Activated CD4-positive, alpha-beta T cell treated with anti-CD3 and anti-CD28 coated beads, Interleukin-2, amount 50 U/mL, for 24 hours (primary cell): ENCODE measurements at regions not wholly inside any gene's neighbourhood (a gene's known extent, or its start where the extent isn't known, plus 50 kb on each side); places are given as distances from the start of the nearest gene placed in this dataset.
A peak's percentile ranks its signal among the peaks of the same experiment; 100 is the strongest.

ENCODE experiments used
- DNase-seq, 2 donors: peaks; one replicate each; pipeline ENCODE4 v3.0.0-alpha.2; 2020; ENCODE audit warnings: low read depth in 1 of 2, low spot score in 1 of 2

DNA sequence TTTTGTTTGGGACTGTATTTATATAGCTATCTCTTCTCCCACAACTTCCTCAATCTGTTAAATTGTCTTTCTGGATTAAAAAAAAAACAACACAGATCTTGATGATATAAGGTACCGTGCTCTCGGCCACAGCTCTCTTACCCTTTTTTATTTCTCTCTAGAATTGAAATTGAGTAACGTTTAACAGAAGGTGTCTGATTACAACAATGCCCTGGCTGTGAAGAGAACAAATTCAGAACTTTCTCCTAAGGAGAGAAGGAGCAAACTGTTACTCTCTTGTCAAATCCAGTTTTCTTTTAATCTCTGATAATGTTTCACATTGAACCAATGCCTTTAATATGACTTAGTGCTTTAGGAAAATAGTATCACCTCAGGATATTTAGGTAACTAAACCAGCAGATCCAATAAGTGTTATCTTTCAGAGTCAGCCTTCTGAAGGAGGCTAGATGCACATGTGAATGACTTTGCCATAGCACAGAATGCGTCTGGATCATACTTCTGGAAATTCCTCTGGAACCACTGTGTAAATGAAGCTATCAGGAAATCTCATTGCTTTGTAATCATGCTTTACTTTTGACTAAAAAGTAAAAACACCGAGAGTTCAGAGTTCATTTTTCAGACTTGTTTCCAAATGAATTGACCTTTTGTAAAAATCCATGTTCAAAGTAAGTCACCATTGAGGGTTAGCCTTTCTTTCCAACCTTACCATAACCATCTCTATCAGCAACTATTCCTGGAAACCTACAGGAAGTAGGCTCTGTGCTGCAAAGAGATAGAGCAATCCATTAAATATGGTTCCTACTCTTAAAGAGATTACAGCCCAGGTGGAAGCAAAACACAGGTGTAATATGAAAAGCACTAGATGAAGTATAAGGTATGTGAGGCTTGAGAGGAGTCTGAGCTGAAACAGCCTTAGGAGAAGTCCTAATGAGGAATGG is 147.0 kb upstream of the OSR1 start:
- no peak for DNase-seq

DNA sequence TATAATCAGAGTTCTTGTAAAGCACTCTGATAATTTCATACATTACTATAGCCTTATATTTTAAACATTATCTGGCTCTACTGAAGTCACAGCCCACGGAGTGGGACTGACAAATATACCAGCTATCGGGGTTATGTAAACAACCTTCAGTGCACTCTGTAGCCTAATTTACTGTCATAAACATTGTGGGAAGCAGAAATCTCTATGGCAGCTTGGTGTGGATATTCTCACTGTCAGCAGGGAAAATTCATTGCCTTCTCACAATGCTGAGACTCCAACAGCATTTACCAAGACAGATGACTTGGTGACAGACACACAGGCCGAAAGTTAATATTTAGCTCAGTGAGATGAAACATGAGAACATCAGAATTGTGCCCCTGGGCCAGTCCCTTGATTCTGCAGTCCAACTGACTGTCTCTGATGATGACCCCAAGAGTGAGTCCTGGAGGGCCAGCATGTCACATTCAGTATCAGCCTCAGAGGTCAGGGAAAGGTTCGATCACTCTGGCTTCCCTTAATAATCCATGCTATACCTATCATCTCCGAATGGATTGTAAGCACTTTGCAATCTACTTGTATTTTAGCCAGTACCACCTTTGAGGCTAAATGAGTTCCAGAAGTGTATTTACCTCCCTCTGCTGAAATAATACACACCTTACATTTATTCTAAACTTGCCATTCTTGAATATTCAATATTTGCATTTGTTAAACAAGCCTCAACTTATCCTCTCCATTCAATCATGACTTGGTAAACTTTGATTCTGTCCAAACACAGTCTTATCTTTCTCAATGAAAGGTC is 146.2 kb upstream of the OSR1 start:
- no peak for DNase-seq

DNA sequence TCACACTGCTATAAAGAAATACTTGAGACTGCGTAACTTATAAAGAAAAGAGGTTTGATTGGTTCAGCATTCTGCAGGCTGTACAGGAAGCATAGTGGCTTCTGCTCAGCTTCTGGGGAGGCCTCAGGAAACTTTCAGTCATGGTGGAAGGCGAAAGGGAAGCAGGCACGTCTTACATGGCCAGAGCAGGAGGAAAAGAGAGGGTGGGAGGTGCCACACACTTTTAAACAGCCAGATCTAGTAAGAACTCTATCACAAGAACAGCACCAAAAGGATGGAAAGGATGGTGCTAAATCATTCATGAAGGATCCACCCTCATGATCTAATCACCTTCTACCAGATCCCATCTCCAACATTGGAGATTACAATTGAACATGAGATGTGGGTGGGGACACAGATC is 145.5 kb upstream of the OSR1 start:
- DNase-seq, result no peak

DNA sequence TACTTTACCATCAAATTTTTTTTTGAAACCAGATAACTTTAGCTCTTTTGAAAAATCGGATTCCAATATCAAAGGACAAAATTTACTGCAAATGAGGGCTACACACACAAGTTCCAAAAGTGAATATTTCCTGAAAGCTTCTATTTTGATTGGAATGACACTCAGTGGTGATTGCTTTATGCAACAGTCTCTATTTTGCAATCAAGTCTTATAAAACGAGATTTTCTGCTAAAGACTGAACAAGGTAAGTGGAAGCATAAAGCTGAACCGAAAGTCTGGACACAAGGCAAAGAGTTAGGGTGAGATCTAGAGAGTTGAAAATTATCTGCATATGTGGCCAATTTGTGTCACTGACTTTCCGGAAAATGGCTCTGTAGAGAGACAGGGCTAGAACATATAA is 145.0 kb upstream of the OSR1 start:
- no peak for DNase-seq

DNA sequence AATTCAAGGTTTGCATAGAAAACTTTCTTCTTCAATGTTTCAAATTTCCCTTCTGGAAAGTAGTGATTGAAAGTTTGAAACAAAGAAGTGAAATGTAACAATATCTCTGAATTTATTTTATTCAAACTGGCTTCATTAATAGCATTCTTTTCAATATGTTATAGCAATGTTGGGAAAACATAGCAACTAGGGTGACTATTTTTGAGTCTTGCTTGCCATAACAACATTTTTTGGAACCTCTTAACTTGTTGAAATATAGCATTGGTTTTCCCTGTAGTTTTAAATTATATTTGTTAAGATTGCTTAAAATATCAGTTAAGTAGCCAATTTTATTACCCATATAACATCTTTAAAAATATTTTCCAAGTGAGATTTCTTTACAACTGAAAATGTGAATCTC is 141.7 kb upstream of the OSR1 start:
- DNase-seq, result no peak

DNA sequence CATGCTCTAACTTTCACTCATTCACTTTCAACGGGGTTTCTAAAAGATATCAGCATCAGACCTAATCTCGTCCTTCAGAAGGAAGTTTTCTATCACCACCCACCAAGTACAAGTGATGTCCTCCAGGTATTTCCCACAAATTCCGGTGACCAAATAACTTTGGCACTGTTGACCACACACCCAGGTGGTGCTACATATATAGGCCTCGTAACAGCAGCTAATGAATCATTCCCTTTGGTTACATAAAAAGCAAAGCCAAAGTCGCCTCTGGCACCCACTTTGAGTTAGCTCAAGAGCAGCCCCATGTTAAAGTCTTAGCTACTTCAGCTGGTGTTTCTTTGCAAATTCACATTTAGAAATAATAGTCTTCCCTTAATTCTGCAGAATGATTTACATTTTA is 138.2 kb upstream of the OSR1 start:
- no peak for DNase-seq

DNA sequence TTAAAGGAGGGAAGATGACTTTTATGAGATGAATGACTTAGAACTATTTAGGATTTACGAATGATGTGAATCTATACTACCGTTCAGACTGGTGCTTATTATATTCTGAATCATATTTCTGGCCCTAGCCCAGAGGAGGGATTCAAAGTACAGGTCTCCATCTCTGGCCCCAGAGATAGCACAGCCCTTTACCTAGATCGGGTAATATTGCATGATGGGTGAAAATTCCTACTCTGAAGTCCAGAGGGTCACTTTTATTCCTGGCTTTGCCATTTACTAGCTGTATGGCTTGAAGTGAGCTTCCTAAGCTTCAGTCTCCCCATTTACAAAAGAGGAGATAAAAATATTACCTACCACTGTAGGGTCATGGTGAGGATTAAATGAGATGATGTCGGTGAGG is 135.8 kb upstream of the OSR1 start:
- no peak for DNase-seq

DNA sequence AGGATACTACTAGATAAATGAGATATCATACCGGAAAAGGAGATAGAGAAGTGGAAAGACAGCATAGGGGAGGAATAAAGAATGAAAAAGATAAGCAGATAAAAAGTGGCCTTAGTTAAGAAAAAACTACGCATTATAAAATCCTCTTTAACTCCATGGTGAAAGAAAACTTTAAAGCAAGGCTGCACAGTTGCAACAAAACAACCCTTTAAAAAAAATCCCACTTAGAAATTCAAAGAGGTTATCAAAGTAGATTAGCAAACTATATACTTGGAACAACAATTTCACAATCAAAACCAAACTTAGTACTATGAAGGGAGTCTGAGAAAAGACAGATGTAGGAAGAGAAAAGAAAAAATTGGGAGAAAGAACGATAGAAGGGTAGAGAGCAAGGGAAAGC is 133.4 kb upstream of the OSR1 start:
- no peak for DNase-seq

DNA sequence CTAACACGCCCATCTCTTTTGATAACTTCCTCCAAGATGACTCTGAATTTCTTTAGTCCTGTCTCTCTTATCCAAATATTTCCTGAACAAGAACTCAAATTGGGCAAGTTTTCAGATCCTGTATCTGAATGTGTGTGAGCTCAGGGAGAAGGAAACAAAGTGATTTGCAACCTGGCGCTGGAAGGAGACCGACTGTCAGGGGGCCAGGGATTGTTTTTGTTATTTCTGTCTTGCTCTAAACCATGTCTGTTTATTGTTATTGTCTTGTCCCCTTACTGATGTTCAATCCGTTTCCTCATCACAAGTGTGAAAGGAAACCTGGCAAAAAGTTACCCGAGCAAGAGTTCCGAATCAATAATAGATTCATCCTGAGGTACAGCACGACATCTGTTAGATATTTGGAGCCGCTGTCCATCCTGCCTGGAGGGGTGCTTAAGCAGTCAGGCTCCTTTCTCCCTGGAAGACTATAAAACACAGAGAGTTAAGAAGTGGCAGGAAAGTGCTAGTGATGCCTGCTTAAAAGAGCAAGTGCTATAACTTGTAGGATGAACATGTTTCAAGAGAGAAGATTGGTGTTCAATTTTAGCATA is 132.5 kb upstream of the OSR1 start:
- DNase-seq, result no peak

DNA sequence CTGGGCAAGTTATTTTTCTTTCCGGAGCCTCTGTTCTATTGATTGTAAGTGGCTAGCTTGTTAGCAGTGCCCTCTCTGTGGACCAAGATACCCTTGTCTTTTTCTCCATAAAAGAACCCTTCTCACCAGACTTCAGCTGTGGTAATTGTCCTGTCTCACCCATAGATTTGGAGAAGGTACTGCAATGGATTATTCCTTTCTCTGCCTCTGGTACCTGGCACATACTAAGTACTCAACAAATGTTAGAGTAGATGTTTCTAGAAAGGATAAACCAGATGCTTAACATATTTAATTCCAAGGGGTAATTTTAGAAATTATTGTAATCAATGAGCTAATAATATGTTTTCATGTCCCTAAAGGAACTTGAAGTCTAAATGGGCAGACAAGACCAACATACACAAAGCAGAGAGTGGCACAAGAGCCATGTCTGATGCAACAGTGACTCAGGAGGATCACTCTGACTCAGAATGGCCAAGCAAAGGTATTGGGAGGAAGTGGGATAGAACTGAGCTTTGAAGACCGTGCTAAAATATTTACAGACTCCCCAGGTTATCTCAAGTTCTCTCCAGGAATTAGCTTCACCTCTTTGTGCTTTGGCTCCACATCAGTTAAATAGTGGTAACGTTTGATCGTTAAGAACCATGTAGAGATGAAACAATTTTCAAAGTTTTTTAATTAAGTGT is 129.7 kb upstream of the OSR1 start:
- DNase-seq, result no peak

DNA sequence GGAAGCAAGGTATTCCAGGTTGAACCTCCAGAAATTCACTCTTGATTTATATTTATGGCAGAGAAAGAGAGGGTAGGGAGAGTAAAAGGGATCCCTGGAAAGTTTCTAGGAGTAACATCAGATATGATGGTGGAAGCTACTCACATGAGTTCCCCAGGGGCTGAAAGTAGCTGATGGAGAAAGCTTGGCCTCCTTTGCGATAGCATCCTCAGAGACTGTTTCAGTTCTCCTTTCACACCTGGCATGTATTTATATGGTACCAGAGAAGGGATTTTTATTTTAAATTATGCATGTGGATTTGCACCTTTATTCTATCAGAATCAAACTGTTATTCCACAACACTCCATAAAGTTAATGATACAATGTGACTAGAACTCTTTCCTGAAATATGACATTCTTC is 126.3 kb upstream of the OSR1 start:
- no peak for DNase-seq

DNA sequence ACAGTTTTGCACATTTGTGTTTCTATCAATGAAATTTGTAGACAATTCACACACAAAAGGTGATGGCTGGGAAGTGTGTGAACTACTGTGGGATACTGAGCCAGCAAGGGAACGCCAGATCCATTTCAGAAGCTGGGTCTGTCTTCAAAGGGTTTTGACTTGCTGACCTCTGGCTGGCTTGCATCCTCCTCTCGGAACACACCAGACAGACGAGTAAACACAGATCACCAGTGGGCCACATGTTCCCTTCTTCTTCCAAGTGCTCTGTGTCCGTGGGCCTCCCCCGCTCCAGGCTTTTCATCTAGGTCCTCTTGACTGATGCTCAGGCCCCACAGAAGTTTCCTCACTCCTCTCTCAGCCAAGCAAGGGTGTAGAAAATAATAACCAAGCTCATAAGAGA is 122.2 kb upstream of the OSR1 start:
- no peak for DNase-seq

DNA sequence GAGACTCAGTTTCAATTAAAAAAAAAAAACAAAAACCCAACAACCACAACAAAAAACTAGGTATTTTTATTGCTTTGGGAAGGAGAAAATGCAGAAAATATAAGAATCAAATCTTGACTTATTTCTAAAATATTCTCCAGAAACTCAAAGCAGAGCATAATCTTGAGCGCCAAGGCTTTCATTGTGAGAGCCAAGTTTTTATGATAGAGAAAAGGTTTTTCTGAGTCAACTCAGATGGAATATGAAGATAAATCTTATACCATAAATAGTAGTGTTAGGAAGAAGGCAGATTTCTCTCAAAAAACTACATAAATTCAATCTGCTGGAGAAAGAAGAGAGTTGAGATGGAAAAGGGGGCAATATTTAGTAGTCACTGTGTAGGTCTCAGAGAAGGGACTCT is 121.2 kb upstream of the OSR1 start:
- no peak for DNase-seq

DNA sequence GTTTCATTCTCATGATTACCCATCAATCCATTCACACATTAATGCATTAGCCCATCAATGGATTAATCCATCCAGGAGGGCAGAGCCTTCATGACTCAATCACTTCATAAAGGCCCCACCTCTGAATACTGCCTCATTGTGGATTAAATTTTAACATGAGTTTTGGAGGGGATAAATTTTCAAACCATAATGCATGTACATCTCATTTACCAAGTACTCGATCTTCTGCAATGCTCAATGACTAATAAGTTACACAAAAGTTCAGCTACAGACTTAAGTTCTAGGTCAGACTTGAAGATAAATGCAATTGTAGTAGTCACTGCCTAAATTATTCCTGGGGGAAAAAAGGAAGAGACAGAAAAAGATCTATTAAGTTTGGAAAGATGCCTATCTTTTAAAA is 120.0 kb upstream of the OSR1 start:
- DNase-seq, result no peak

DNA sequence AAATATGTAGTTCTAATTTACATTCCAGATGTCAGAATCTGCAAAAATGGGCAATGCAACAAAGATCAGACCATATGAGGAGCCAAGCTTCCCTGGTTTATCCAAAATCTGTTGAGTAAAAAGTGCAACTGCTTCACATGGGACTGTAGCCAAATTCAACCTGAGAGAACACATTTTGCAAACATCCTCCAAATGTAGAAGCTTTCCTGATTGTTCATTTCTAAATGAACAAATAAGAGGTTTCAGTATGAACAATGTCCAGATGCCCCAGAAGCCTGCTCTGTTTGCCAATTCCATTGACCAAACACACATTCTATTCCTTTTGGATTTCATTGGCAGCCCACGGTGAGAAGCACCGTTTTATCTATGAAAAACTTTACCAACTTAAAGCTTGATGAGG is 117.9 kb upstream of the OSR1 start:
- no peak for DNase-seq

DNA sequence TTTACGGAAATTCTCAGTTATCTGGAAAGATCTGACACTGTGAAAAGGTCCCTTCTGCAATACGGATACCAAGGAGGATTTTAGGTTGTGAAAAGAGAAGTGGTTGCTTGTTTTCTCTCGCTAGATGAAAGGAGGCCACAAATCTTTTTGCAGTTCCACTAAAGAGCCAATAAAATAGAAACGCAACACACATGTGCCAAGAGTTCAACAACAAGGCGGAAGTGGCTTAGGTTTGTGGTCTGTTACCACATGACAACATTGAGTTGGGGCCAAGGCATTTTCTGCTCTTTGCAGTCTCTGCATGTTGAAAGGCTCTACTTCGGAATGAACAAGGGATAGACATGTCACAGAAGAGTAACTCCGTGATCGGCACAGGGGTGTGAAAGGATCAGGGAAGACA is 115.7 kb upstream of the OSR1 start:
- DNase-seq, result peak in 1 of 2 donors; percentile 10

DNA sequence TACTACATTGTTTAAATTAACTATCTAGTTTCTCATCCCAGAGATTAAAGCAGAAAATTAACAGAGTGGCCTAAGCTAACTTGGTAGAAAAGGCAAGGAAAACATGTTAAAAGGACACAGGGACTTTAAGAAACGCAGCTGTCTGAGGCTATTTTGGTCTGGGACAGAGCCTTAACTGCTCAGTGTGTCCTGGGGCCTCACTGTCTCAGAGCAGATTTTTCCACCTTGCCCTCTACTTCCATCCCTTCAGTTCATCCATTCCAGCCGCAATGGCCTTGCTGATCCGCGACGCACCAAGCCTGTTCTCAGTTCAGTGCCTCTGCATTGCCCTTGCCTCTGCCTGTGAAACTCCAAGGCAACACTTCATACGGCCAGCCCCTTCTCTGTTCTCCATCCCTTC is 114.9 kb upstream of the OSR1 start:
- no peak for DNase-seq

DNA sequence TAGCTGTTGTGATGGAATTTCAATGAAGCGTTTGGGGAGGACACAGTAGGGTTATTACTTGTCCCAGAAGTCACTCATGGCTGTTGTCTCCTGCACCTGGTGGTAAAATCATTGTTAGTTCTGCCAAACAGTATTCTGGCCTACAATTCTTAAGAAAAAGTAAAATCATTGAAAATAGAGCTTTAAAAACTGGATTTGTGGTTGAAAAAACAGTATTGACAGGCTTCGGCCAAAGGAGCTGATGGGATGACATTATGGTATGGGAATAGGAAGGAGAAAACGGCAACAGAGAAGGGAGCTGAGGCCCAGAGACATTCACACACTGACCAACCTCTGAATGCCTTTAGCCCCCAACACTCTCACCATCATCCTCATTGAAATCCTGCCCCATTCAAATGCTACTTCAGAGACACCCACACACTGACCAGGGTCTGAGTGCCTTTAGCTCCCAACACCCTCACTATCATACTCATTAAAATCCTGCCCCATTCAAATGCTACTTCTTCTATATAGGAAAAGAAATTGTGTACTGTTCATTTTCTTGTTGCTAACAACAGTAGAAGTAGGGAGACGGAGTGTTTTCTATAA is 114.1 kb upstream of the OSR1 start:
- DNase-seq, result no peak

DNA sequence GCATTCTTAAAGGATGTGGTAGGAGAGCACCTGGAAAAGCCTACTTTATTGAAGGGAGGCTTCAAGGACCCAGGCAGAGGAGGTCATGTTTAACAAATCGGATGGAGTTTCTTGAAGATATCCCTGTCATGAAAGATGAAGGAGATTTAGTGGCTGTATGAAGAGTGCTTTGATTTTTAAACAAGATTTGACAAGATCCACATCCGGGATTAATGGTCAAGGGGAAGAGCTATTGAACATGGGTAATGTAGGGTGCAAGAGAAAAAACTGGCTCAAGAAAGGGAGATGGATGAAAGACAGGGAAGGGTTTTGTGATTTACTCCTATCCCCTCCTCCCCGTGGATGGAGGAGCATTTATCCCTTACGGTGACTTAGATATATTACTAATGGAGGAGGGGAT is 113.1 kb upstream of the OSR1 start:
- DNase-seq, result no peak

DNA sequence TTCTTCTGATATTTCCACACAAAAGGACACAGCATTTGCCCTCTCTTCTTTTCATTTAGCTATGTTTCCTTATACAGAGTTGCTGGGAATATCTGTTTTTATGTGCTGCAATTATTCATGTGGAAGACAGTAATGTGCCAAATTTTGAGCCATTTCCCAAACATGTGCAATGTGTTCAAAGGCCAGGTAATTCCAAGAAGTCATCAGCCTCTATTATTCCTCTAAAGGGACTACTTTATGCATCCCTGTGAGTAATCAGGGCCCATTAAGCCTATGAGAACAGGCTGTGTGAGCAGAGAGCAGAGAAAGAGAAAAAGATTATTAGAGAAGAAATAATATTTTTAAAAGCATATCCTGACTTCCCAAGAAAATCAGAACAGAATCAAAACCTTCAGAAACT is 107.6 kb upstream of the OSR1 start:
- DNase-seq, result no peak

DNA sequence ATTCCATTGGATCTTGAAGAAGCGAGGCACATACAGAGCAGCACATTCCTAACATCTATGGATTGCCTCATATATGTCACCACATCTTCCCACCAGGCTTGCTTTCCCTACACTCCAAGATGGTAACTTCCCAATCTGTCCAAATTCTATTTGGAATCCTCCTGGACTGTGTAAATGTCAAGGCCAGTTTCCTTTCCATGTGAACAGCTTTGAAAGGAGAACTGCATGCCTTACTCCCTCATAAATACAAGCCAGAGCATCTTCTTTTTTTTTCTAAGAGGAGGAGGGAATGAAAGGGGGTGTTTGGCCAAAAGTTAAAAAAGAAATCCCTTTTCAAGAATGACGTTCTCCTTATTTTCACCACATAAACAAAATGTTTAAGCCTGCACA is 103.8 kb upstream of the OSR1 start:
- no peak for DNase-seq
